ENCODE measurements at regions not wholly inside any gene's neighbourhood (a gene's known extent, or its start where the extent isn't known, plus 50 kb on each side); places are given as distances from the start of the nearest gene placed in this dataset.

DNA sequence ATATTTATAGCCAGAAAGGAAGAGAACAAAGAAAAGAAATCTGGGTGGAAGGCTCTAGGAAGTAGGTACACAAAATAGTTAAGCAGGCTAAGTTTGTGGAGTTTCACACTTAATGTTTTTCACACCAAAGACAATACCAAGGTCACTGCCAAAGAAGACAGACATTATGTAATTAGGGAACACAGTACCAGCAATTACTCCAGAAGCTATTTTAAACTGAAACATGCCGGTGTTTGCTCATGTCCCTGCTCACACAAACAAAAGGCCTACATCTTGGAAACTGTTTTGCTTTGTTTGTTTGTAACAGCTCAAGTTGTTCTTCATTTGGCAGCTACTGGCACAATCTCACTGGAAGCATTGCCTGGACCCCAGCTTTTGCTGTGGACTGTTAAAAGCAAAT is 88.5 kb upstream of the DAB1 start:
- TF ChIP-seq YY1 (IDR thresholded peaks at IDR 0.05; ENCODE audit: low read depth) (no peak), TEAD4 (IDR thresholded peaks at IDR 0.05) (no peak), MAX (IDR thresholded peaks at IDR 0.05) (no peak), EP300 (IDR thresholded peaks at IDR 0.05; ENCODE audit: borderline replicate concordance) (no peak), TCF12 (IDR thresholded peaks at IDR 0.05; ENCODE audit: low read depth) (no peak), ZBTB7A (IDR thresholded peaks at IDR 0.05; ENCODE audit: low read depth) (no peak), RAD21 (IDR thresholded peaks at IDR 0.05; ENCODE audit: low read depth) (no peak)

Data from Ishikawa (cell line).